Lower leg skin (tissue), 3 donors: ENCODE measurements at regions not wholly inside any gene's neighbourhood (a gene's known extent, or its start where the extent isn't known, plus 50 kb on each side); places are given as distances from the start of the nearest gene placed in this dataset.

ENCODE experiments used
- CTCF ChIP-seq, 3 donors: fragments of 450-650 bp; IDR thresholded peaks; one replicate each; pipeline ENCODE4 v1.5.1; 2016; ENCODE audit warnings: antibody characterized with exemption in 3 of 3, mild to moderate bottlenecking in 3 of 3, moderate library complexity in 2 of 3
- POLR2A ChIP-seq, 2 donors: fragments of 450-650 bp; IDR thresholded peaks; one replicate each; pipeline ENCODE4 v1.6.1; 2016 to 2017; ENCODE audit warnings: antibody characterized with exemption in 2 of 2, mild to moderate bottlenecking in 1 of 2, moderate library complexity in 1 of 2

DNA sequence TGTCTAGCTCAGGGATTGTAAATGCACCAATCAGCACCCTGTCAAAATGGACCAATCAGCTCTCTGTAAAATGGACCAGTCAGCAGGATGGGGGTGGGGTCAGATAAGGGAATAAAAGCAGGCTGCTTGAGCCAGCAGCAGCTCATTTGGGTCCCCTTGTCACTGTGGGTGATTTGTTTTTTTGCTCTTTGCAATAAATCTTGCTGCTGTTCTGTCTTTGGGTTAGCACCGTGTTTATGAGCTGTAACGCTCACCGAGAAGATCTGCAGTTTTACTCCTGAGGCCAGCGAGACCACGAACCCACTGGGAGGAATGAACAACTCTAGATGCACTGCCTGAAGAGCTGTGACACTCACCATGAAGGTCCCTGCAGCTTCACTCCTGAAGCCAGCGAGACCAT is 134.1 kb upstream of the LMNTD1 start:
- no peak for TF ChIP-seq CTCF (IDR thresholded peaks at IDR 0.05)
- no peak for TF ChIP-seq POLR2A (IDR thresholded peaks at IDR 0.05)
